NB4 (cell line): ENCODE measurements at regions not wholly inside any gene's neighbourhood (a gene's known extent, or its start where the extent isn't known, plus 50 kb on each side); places are given as distances from the start of the nearest gene placed in this dataset.

ENCODE experiments used
- CTCF ChIP-seq: IDR thresholded peaks from one replicate; pipeline ENCODE4 v1.5.1; 2012; ENCODE audit warnings: low read depth, low read length
- MAX ChIP-seq: IDR thresholded peaks from 2 replicates; pipeline ENCODE4 v1.6.1; 2011; ENCODE audit warnings: low read depth, low read length
- MYC ChIP-seq: IDR thresholded peaks from 2 replicates; pipeline ENCODE4 v1.6.1; 2011; ENCODE audit warnings: low read depth, low read length
- POLR2A ChIP-seq: IDR thresholded peaks from 2 replicates; pipeline ENCODE4 v1.6.1; 2011; ENCODE audit warnings: mild to moderate bottlenecking; ENCODE audit not compliant: insufficient read length; ENCODE audit errors: extremely low read depth

GRCh38 chr9:4349816-4350418 is 50.0 kb upstream of the GLIS3 start:
- TF ChIP-seq CTCF, result no peak
- TF ChIP-seq POLR2A, result no peak
- no peak for TF ChIP-seq MYC
- no peak for TF ChIP-seq MAX
